Esophagus muscularis mucosa (tissue), 4 donors: ENCODE measurements at regions not wholly inside any gene's neighbourhood (a gene's known extent, or its start where the extent isn't known, plus 50 kb on each side); places are given as distances from the start of the nearest gene placed in this dataset.
A peak's percentile ranks its signal among the peaks of the same experiment; 100 is the strongest.

Source experiments
- DNase-seq: peaks from one replicate; pipeline ENCODE4 v3.0.0-alpha.2; 2017; ENCODE audit errors: extremely low spot score
- H3K27ac ChIP-seq, 4 donors: fragments of 200-600 bp; sonication (generic); replicated peaks in 1 of 4; 1 replicate in 3 of 4; 2 replicates in 1 of 4; pipeline ENCODE4 v1.5.1; 2016 to 2019; ENCODE audit warnings: mild to moderate bottlenecking in 1 of 4
- H3K27me3 ChIP-seq, 4 donors: fragments of 200-600 bp; sonication (generic); one replicate each; pipeline versions ENCODE4 v1.5.1 to v1.6.0; 2016 to 2019
- H3K36me3 ChIP-seq, 4 donors: fragments of 200-600 bp; sonication (generic); one replicate each; pipeline ENCODE4 v1.5.1; 2016 to 2019
- H3K4me1 ChIP-seq, 4 donors: fragments of 200-600 bp; sonication (generic); one replicate each; pipeline ENCODE4 v1.5.1; 2016 to 2019
- H3K4me3 ChIP-seq, 4 donors: fragments of 200-600 bp; sonication (generic); 1 replicate in 2 of 4; 2 replicates in 2 of 4; pipeline ENCODE4 v1.5.1; 2016 to 2019; ENCODE audit warnings: mild to moderate bottlenecking in 4 of 4, moderate library complexity in 1 of 4
- H3K9me3 ChIP-seq, 4 donors: fragments of 200-600 bp; sonication (generic); 1 replicate in 3 of 4; 2 replicates in 1 of 4; pipeline ENCODE4 v1.5.1; 2016 to 2019
- CTCF ChIP-seq, 3 experiments: fragments of 200-600 bp in 2 of 3; fragments of 450-650 bp in 1 of 3; sonication (generic) in 2 of 3; IDR thresholded peaks; one replicate each; pipeline ENCODE4 v1.5.1; 2017 to 2019; ENCODE audit warnings: antibody characterized with exemption in 3 of 3, mild to moderate bottlenecking in 2 of 3, moderate library complexity in 1 of 3
- EP300 ChIP-seq: sonication (generic); formaldehyde crosslinking; IDR thresholded peaks from one replicate; pipeline ENCODE4 v1.6.1; 2017; ENCODE audit warnings: antibody characterized with exemption
- POLR2A ChIP-seq: fragments of 450-650 bp; IDR thresholded peaks from one replicate; pipeline ENCODE4 v1.6.1; 2017; ENCODE audit warnings: antibody characterized with exemption, moderate library complexity, mild to moderate bottlenecking, low read depth
- POLR2AphosphoS5 ChIP-seq, 2 donors: sonication (generic); formaldehyde crosslinking; IDR thresholded peaks; one replicate each; pipeline ENCODE4 v1.6.1; 2017; ENCODE audit warnings: antibody characterized with exemption in 2 of 2
- WGBS: methylation state at CpG from one replicate; pipeline ENCODE4 v1.1.5; 2018; 5-methylcytosine and 5-hydroxymethylcytosine counted together
- intact Hi-C: fragments of 100-400 bp; cut with DNase I; formaldehyde crosslinking; loops from one replicate; pipeline ENCODE4 v1.15.1; 2023

- WGBS: 58% methylated on average over 5 of the region's 5 CpGs
- Histone ChIP-seq H3K36me3 (no peaks in the 10 kb centered on the region), H3K4me1 (no peaks in the 10 kb centered on the region), H3K4me3 (no peak overlapping the region), H3K27ac (no peak overlapping the region), H3K9me3 (no peaks in the 10 kb centered on the region), H3K27me3 (peaks cover 0 to 6% (median 0%) of the 10 kb centered on the region in 4 donors)
- no peak for TF ChIP-seq EP300
- no peak for TF ChIP-seq CTCF (IDR thresholded peaks at IDR 0.05)
- no peak for TF ChIP-seq POLR2AphosphoS5 (IDR thresholded peaks at IDR 0.05)
- no peak for TF ChIP-seq POLR2A
- intact Hi-C loops: no loop called here
- peak; percentile 66 for DNase-seq
Observed at GRCh38 chr5:174251305-174252000, 205.9 kb downstream of the NSG2 start.

DNA sequence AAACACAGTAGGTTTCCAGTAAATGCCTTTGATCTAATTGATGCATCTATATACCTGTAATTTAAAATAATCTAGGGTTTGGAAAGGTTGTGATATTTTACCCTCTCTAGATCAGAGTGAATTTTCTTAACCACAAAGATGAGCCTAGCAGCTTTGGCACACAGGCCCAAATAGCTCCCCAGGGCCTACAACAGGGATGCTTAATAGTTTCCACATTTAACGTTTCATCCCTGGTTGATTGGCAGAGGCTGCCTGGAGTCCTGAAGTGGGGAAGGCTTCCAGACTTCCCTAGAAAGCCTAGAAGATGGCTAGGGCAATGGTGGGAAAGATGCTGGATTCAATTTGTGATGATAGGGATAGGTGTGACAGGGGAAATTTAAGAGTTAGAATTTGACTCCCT is 206.6 kb downstream of the NSG2 start:
- 27% methylated on average over 1 of the region's 1 CpG for WGBS
- H3K4me1 ChIP-seq: no peaks in the 10 kb centered on the region
- no peaks in the 10 kb centered on the region for H3K9me3 ChIP-seq
- no peak overlapping the region for H3K27ac ChIP-seq
- TF ChIP-seq CTCF (IDR thresholded peaks at IDR 0.05): no peak
- TF ChIP-seq POLR2A: no peak
- TF ChIP-seq EP300: no peak
- TF ChIP-seq POLR2AphosphoS5 (IDR thresholded peaks at IDR 0.05): no peak
- H3K36me3 ChIP-seq: no peaks in the 10 kb centered on the region
- no peak overlapping the region for H3K4me3 ChIP-seq
- no peak for DNase-seq
- peaks cover 0 to under 1% (median 0%) of the 10 kb centered on the region in 4 donors for H3K27me3 ChIP-seq
- intact Hi-C loops: no loop called here

- Histone ChIP-seq H3K4me1 (no peaks in the 10 kb centered on the region), H3K27ac (no peak overlapping the region), H3K9me3 (no peaks in the 10 kb centered on the region), H3K27me3 (peaks cover 0 to 6% (median 0%) of the 10 kb centered on the region in 4 donors), H3K4me3 (no peak overlapping the region), H3K36me3 (no peaks in the 10 kb centered on the region)
- DNase-seq: peak; percentile 21
- intact Hi-C loops: no loop called here
- no peak for TF ChIP-seq POLR2A
- no peak for TF ChIP-seq CTCF (IDR thresholded peaks at IDR 0.05)
- no peak for TF ChIP-seq EP300
- WGBS: 41% methylated on average over 8 of the region's 8 CpGs
Observed at GRCh38 chr5:174259696-174260420, 214.4 kb downstream of the NSG2 start.

DNA sequence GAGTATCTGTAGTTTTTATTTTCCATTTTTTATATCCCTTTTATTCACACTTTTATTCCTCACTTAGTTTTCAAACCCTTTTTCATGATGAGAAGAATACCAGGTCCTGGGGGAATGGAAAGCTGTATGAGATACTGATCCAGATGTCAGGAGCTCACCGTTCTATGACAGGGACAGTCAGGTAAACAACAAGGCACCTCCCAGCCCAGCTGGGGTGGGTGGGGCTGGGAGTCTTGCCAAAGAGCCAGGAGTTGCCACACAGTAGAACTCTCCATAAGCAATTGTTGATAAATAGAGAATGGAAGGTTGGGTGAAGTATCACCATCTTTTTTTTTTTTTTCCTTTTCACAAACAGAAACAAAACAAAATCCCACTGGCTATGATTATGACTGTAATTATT is 225.8 kb downstream of the NSG2 start:
- Histone ChIP-seq H3K9me3 (peaks cover 0 to 16% (median 6%) of the 10 kb centered on the region in 4 donors), H3K4me1 (no peaks in the 10 kb centered on the region), H3K27me3 (peaks cover 0 to 6% (median 0%) of the 10 kb centered on the region in 4 donors), H3K4me3 (no peak overlapping the region), H3K36me3 (no peaks in the 10 kb centered on the region), H3K27ac (no peak overlapping the region)
- intact Hi-C loops: no loop called here
- 14% methylated on average over 1 of the region's 1 CpG for WGBS
- TF ChIP-seq CTCF (IDR thresholded peaks at IDR 0.05) (no peak), EP300 (no peak), POLR2AphosphoS5 (IDR thresholded peaks at IDR 0.05) (no peak), POLR2A (no peak)
- DNase-seq: no peak
